ENCODE measurements at regions not wholly inside any gene's neighbourhood (a gene's known extent, or its start where the extent isn't known, plus 50 kb on each side); places are given as distances from the start of the nearest gene placed in this dataset.

- H3F3A ChIP-seq (ENCODE audit: insufficient read depth) = no peaks in the 10 kb centered on the region
- H3K9ac ChIP-seq (ENCODE audit: low read length) = no peak overlapping the region
- H3K9me2 ChIP-seq (replicated peaks; ENCODE audit: insufficient read depth, low read length) = no peaks in the 10 kb centered on the region
- no peak overlapping the region for H3K4me3 ChIP-seq (ENCODE audit: insufficient read depth, low read length, poor library complexity, severe bottlenecking)
- H3K79me2 ChIP-seq (ENCODE audit: insufficient read depth, low read length) = no peaks in the 10 kb centered on the region
- H3K4me2 ChIP-seq (ENCODE audit: low read depth, low read length, poor library complexity, severe bottlenecking) = no peak overlapping the region
- no peaks in the 10 kb centered on the region for H4K20me1 ChIP-seq (ENCODE audit: low read depth, low read length)
- no peaks in the 10 kb centered on the region for H3K9me3 ChIP-seq (ENCODE audit: insufficient read depth, low read length)
- H2AFZ ChIP-seq (ENCODE audit: low read depth, low read length, severe bottlenecking) = no peak overlapping the region
- no peaks in the 10 kb centered on the region for H3K36me3 ChIP-seq (ENCODE audit: low read length)
- TF ChIP-seq, protein P1, sequence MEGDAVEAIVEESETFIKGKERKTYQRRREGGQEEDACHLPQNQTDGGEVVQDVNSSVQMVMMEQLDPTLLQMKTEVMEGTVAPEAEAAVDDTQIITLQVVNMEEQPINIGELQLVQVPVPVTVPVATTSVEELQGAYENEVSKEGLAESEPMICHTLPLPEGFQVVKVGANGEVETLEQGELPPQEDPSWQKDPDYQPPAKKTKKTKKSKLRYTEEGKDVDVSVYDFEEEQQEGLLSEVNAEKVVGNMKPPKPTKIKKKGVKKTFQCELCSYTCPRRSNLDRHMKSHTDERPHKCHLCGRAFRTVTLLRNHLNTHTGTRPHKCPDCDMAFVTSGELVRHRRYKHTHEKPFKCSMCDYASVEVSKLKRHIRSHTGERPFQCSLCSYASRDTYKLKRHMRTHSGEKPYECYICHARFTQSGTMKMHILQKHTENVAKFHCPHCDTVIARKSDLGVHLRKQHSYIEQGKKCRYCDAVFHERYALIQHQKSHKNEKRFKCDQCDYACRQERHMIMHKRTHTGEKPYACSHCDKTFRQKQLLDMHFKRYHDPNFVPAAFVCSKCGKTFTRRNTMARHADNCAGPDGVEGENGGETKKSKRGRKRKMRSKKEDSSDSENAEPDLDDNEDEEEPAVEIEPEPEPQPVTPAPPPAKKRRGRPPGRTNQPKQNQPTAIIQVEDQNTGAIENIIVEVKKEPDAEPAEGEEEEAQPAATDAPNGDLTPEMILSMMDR (IDR thresholded peaks at IDR 0.05; ENCODE audit: insufficient read depth, low read length, poor library complexity, severe bottlenecking) = peak; percentile 40
- TF ChIP-seq EZH2phosphoT487 (conservative IDR thresholded peaks at IDR 0.05; ENCODE audit: low read length) = no peak
- no peaks in the 10 kb centered on the region for H3K27me3 ChIP-seq (ENCODE audit: low read length)
- H3K27ac ChIP-seq (ENCODE audit: low read depth, low read length) = no peak overlapping the region
These were observed 157.4 kb upstream of the LAMA2 start for GRCh38 chr6:128725271-128726233.

DNA sequence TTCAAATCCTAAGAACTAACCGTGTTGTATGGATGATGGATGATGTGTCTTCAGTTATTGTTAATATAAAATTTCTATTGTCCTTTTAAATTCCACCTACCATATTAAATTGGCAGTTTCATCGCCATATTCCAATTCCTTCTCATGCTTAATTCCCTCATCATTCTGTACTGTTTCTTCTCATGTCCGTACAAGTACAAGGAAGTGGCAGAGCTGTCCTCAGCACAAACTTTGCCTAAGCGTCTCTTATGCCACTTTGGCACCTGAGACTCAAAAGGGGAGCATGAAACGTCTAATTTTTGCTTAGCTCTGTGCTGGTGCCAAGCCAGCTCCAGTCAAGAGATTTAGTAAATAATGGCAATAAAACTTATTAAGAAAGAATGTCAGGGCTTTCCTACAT is 158.2 kb upstream of the LAMA2 start:
- TF ChIP-seq, protein P1 (IDR thresholded peaks at IDR 0.05; ENCODE audit: insufficient read depth, low read length, poor library complexity, severe bottlenecking) = no peak
- no peak for TF ChIP-seq EZH2phosphoT487 (conservative IDR thresholded peaks at IDR 0.05; ENCODE audit: low read length)
- H3K79me2 ChIP-seq (ENCODE audit: insufficient read depth, low read length) = no peaks in the 10 kb centered on the region
- no peak overlapping the region for H3K27ac ChIP-seq (ENCODE audit: low read depth, low read length)
- no peak overlapping the region for H3K4me2 ChIP-seq (ENCODE audit: low read depth, low read length, poor library complexity, severe bottlenecking)
- H3K9me2 ChIP-seq (replicated peaks; ENCODE audit: insufficient read depth, low read length) = no peaks in the 10 kb centered on the region
- no peak overlapping the region for H2AFZ ChIP-seq (ENCODE audit: low read depth, low read length, severe bottlenecking)
- H3K4me3 ChIP-seq (ENCODE audit: insufficient read depth, low read length, poor library complexity, severe bottlenecking) = no peak overlapping the region
- H3K27me3 ChIP-seq (ENCODE audit: low read length) = no peaks in the 10 kb centered on the region
- H3K9ac ChIP-seq (ENCODE audit: low read length) = no peak overlapping the region
- H3K9me3 ChIP-seq (ENCODE audit: insufficient read depth, low read length) = no peaks in the 10 kb centered on the region
- no peaks in the 10 kb centered on the region for H3K36me3 ChIP-seq (ENCODE audit: low read length)
- H3F3A ChIP-seq (ENCODE audit: insufficient read depth) = no peaks in the 10 kb centered on the region
- no peaks in the 10 kb centered on the region for H4K20me1 ChIP-seq (ENCODE audit: low read depth, low read length)

GRCh38 chr6:128723667-128724066 is 159.3 kb upstream of the LAMA2 start:
- no peak for TF ChIP-seq EZH2phosphoT487 (conservative IDR thresholded peaks at IDR 0.05; ENCODE audit: low read length)
- TF ChIP-seq, protein P1 (IDR thresholded peaks at IDR 0.05; ENCODE audit: insufficient read depth, low read length, poor library complexity, severe bottlenecking) = no peak
- H4K20me1 ChIP-seq (ENCODE audit: low read depth, low read length) = no peaks in the 10 kb centered on the region
- no peaks in the 10 kb centered on the region for H3F3A ChIP-seq (ENCODE audit: insufficient read depth)
- no peak overlapping the region for H3K9ac ChIP-seq (ENCODE audit: low read length)
- no peaks in the 10 kb centered on the region for H3K79me2 ChIP-seq (ENCODE audit: insufficient read depth, low read length)
- no peaks in the 10 kb centered on the region for H3K27me3 ChIP-seq (ENCODE audit: low read length)
- no peak overlapping the region for H2AFZ ChIP-seq (ENCODE audit: low read depth, low read length, severe bottlenecking)
- H3K36me3 ChIP-seq (ENCODE audit: low read length) = no peaks in the 10 kb centered on the region
- H3K27ac ChIP-seq (ENCODE audit: low read depth, low read length) = no peak overlapping the region
- no peak overlapping the region for H3K4me2 ChIP-seq (ENCODE audit: low read depth, low read length, poor library complexity, severe bottlenecking)
- no peak overlapping the region for H3K4me3 ChIP-seq (ENCODE audit: insufficient read depth, low read length, poor library complexity, severe bottlenecking)
- no peaks in the 10 kb centered on the region for H3K9me2 ChIP-seq (replicated peaks; ENCODE audit: insufficient read depth, low read length)
- H3K9me3 ChIP-seq (ENCODE audit: insufficient read depth, low read length) = no peaks in the 10 kb centered on the region
